GM23338 (cell line): ENCODE measurements at regions not wholly inside any gene's neighbourhood (a gene's known extent, or its start where the extent isn't known, plus 50 kb on each side); places are given as distances from the start of the nearest gene placed in this dataset.
A peak's percentile ranks its signal among the peaks of the same experiment; 100 is the strongest.

ENCODE experiments used
- ATAC-seq: fragments of 200-7000 bp; cut with Tn5 transposase; 3 replicates; pipeline ENCODE4 v1.9.1; 2020
- DNase-seq: peaks from one replicate; pipeline ENCODE4 v3.0.0-alpha.2; 2015; ENCODE audit warnings: low spot score
- H2AFZ ChIP-seq: fragments of 200-600 bp; sonication (generic); 2 replicates; pipeline ENCODE4 v1.8.0; 2016; ENCODE audit warnings: antibody characterized with exemption, mild to moderate bottlenecking, moderate library complexity
- H3F3A ChIP-seq: fragments of 200-600 bp; sonication (generic); replicated peaks from 2 replicates; pipeline ENCODE4 v1.8.0; 2017; ENCODE audit warnings: antibody characterized with exemption, mixed run types, low read depth
- H3K27ac ChIP-seq: fragments of 200-600 bp; sonication (generic); 2 replicates; pipeline ENCODE4 v1.6.1; 2016; ENCODE audit warnings: low read depth
- H3K27me3 ChIP-seq: fragments of 200-600 bp; sonication (generic); 2 replicates; pipeline ENCODE4 v1.8.0; 2016; ENCODE audit warnings: mild to moderate bottlenecking, mixed run types, moderate library complexity; ENCODE audit not compliant: insufficient read depth
- H3K36me3 ChIP-seq: fragments of 200-600 bp; sonication (generic); 2 replicates; pipeline ENCODE4 v1.8.0; 2016; ENCODE audit warnings: mild to moderate bottlenecking; ENCODE audit not compliant: insufficient read depth
- H3K4me1 ChIP-seq: fragments of 200-600 bp; sonication (generic); 2 replicates; pipeline ENCODE4 v1.8.0; 2016; ENCODE audit warnings: mild to moderate bottlenecking, moderate library complexity; ENCODE audit not compliant: insufficient read depth
- H3K4me2 ChIP-seq: fragments of 200-600 bp; sonication (generic); 2 replicates; pipeline ENCODE4 v1.7.1; 2017; ENCODE audit warnings: mixed run types
- H3K4me3 ChIP-seq: fragments of 200-600 bp; sonication (generic); 2 replicates; pipeline ENCODE4 v1.6.1; 2016; ENCODE audit warnings: mixed run types
- H3K79me2 ChIP-seq: fragments of 200-600 bp; sonication (generic); replicated peaks from 2 replicates; pipeline ENCODE4 v1.8.0; 2017; ENCODE audit warnings: mild to moderate bottlenecking; ENCODE audit not compliant: insufficient read depth
- H3K9me2 ChIP-seq: fragments of 200-600 bp; sonication (generic); 2 replicates; pipeline ENCODE4 v1.8.0; 2017; ENCODE audit not compliant: insufficient read depth
- H4K20me1 ChIP-seq: fragments of 200-600 bp; sonication (generic); replicated peaks from 2 replicates; pipeline ENCODE4 v1.8.0; 2017; ENCODE audit warnings: mild to moderate bottlenecking; ENCODE audit not compliant: insufficient read depth
- H3K27ac Mint-ChIP-seq: 2 replicates; pipeline ENCODE4 v1.8.0; 2020; ENCODE audit warnings: inconsistent platforms, mild to moderate bottlenecking, moderate library complexity, mixed read lengths
- H3K27me3 Mint-ChIP-seq: 3 replicates; pipeline ENCODE4 v1.8.0; 2022; ENCODE audit warnings: low read depth, mild to moderate bottlenecking, moderate library complexity, mixed read lengths, inconsistent platforms; ENCODE audit not compliant: insufficient read depth, poor library complexity
- H3K36me3 Mint-ChIP-seq: 3 replicates; pipeline ENCODE4 v1.8.0; 2021; ENCODE audit warnings: low read depth, mild to moderate bottlenecking, inconsistent platforms, moderate library complexity, mixed read lengths
- H3K4me1 Mint-ChIP-seq: 3 replicates; pipeline ENCODE4 v1.8.0; 2020; ENCODE audit warnings: mild to moderate bottlenecking, inconsistent platforms, mixed read lengths
- H3K4me3 Mint-ChIP-seq: 3 replicates; pipeline ENCODE4 v1.8.0; 2021; ENCODE audit warnings: moderate library complexity, mild to moderate bottlenecking, inconsistent platforms, mixed read lengths
- H3K9me3 Mint-ChIP-seq: 3 replicates; pipeline ENCODE4 v1.8.0; 2020; ENCODE audit warnings: moderate library complexity, mild to moderate bottlenecking, inconsistent platforms, mixed read lengths
- CREB1 ChIP-seq: fragments of 250-450 bp; sonication (Bioruptor Pico); IDR thresholded peaks from 2 replicates; pipeline ENCODE4 v1.5.0; 2020; ENCODE audit warnings: low read depth, mild to moderate bottlenecking, moderate library complexity
- CTCF ChIP-seq, 2 experiments: fragments of 200-600 bp in 1 of 2; sonication (generic) in 1 of 2; conservative IDR thresholded peaks; 2 replicates each; pipeline versions ENCODE4 v1.5.1 to v1.6.1; 2016 to 2017; ENCODE audit warnings: antibody characterized with exemption in 2 of 2, low read depth in 2 of 2, mild to moderate bottlenecking in 2 of 2, moderate library complexity in 1 of 2
- ETS1 ChIP-seq: IDR thresholded peaks from 2 replicates; pipeline ENCODE4 v1.6.1; 2016; ENCODE audit warnings: antibody characterized with exemption
- EZH2phosphoT487 ChIP-seq: fragments of 200-600 bp; sonication (generic); IDR thresholded peaks from one replicate; pipeline ENCODE4 v1.8.1; 2018; ENCODE audit warnings: antibody characterized with exemption; ENCODE audit not compliant: unreplicated experiment
- NANOG ChIP-seq: IDR thresholded peaks from 2 replicates; pipeline ENCODE4 v1.6.1; 2016; ENCODE audit warnings: antibody characterized with exemption, borderline replicate concordance
- POLR2AphosphoS5 ChIP-seq: IDR thresholded peaks from 2 replicates; pipeline ENCODE4 v1.6.1; 2016; ENCODE audit warnings: antibody characterized with exemption, low read depth
- REST ChIP-seq: IDR thresholded peaks from one replicate; pipeline ENCODE4 v1.6.1; 2018; ENCODE audit warnings: antibody characterized with exemption; ENCODE audit not compliant: unreplicated experiment
- STAT1 ChIP-seq: IDR thresholded peaks from one replicate; pipeline ENCODE4 v1.6.1; 2016; ENCODE audit warnings: antibody characterized with exemption; ENCODE audit not compliant: unreplicated experiment
- ZNF114 ChIP-seq: fragments of 250-450 bp; sonication (Bioruptor Pico); IDR thresholded peaks from 2 replicates; pipeline ENCODE4 v1.5.0; 2020; ENCODE audit warnings: mild to moderate bottlenecking, moderate library complexity
- ZNF462 ChIP-seq: fragments of 250-450 bp; sonication (Bioruptor Pico); IDR thresholded peaks from 2 replicates; pipeline ENCODE4 v1.5.0; 2020; ENCODE audit warnings: mild to moderate bottlenecking, moderate library complexity

GRCh38 chr11:134730101-134730500 lies 318.1 kb upstream of the B3GAT1 start:
- Histone ChIP-seq H2AFZ (0 out of 2 replicates have a peak overlapping the region, but pooled peaks have one; percentile 76), H3K27me3 (no peaks in the 10 kb centered on the region), H3K4me3 (no peak overlapping the region), H4K20me1 (no peaks in the 10 kb centered on the region), H3K79me2 (no peaks in the 10 kb centered on the region), H3F3A (0 out of 2 replicates have a peak, but pooled peaks cover 3% of the 10 kb centered on the region), H3K9me2 (no peaks in the 10 kb centered on the region), H3K4me2 (peak overlapping the region; percentile 53; the same call in 1 of the 2 replicates), H3K36me3 (no peaks in the 10 kb centered on the region), H3K27ac (no peak overlapping the region), H3K4me1 (peaks cover 20% of the 10 kb centered on the region)
- ATAC-seq (no peak), DNase-seq (no peak)
- Mint-ChIP-seq H3K27me3 (peaks cover 17% of the 10 kb centered on the region), H3K36me3 (no peaks in the 10 kb centered on the region), H3K9me3 (no peaks in the 10 kb centered on the region), H3K4me3 (no peak overlapping the region), H3K4me1 (peaks cover 60% of the 10 kb centered on the region), H3K27ac (no peak overlapping the region)
- no peak for TF ChIP-seq POLR2AphosphoS5
- no peak for TF ChIP-seq ETS1
- TF ChIP-seq CTCF (conservative IDR thresholded peaks at IDR 0.05; ENCODE audit: low read depth in 2 of 2), result no peak
- TF ChIP-seq STAT1, result no peak
- TF ChIP-seq EZH2phosphoT487, result no peak
- no peak for TF ChIP-seq REST
- TF ChIP-seq ZNF114, result no peak
- no peak for TF ChIP-seq CREB1 (CRISPR knock-in tag)
- no peak for TF ChIP-seq ZNF462 (CRISPR knock-in tag)
- no peak for TF ChIP-seq NANOG
